PC-9 (cell line): ENCODE measurements at regions not wholly inside any gene's neighbourhood (a gene's known extent, or its start where the extent isn't known, plus 50 kb on each side); places are given as distances from the start of the nearest gene placed in this dataset.

Source experiments
- CTCF ChIP-seq: fragments of 200-600 bp; sonication (generic); conservative IDR thresholded peaks from 2 replicates; pipeline ENCODE4 v1.6.1; 2017; ENCODE audit warnings: mixed run types, antibody characterized with exemption, mild to moderate bottlenecking, moderate library complexity
- EZH2 ChIP-seq: fragments of 200-600 bp; sonication (generic); IDR thresholded peaks from 2 replicates; pipeline ENCODE4 v1.8.0; 2017; ENCODE audit warnings: antibody characterized with exemption, low read depth

- no peak for TF ChIP-seq CTCF
- TF ChIP-seq EZH2 = no peak
Measured at GRCh38 chr9:115548609-115549260, 430.8 kb upstream of the TNC start.
